NOMO-1 (cell line): ENCODE measurements at regions not wholly inside any gene's neighbourhood (a gene's known extent, or its start where the extent isn't known, plus 50 kb on each side); places are given as distances from the start of the nearest gene placed in this dataset.
A peak's percentile ranks its signal among the peaks of the same experiment; 100 is the strongest.

ENCODE experiments used
- DNase-seq, 2 experiments: peaks; one replicate each; lab custom pipeline; 2025; ENCODE audit not compliant: unreplicated experiment in 2 of 2; lab: John Stamatoyannopoulos, UW

- DNase-seq: no peak
Observed at GRCh38 chr1:214977700-214978374, 104.7 kb upstream of the KCNK2 start.

- DNase-seq: no peak
Observed at GRCh38 chr1:214979191-214979590, 103.3 kb upstream of the KCNK2 start.

GRCh38 chr1:214980921-214981320 lies 101.6 kb upstream of the KCNK2 start:
- DNase-seq: no peak

GRCh38 chr1:214983126-214983869 lies 99.2 kb upstream of the KCNK2 start:
- no peak for DNase-seq

- DNase-seq: no peak
Observed at GRCh38 chr1:214989341-214989740, 93.2 kb upstream of the KCNK2 start.

GRCh38 chr1:214990619-214991018 lies 91.9 kb upstream of the KCNK2 start:
- no peak for DNase-seq

- DNase-seq: no peak
Observed at GRCh38 chr1:214991691-214992315, 90.7 kb upstream of the KCNK2 start.

GRCh38 chr1:214993419-214993818 lies 89.1 kb upstream of the KCNK2 start:
- DNase-seq: no peak

GRCh38 chr1:214997685-214998084 lies 84.9 kb upstream of the KCNK2 start:
- DNase-seq: peak; percentile 36 to 56

GRCh38 chr1:215001419-215002021 lies 81.0 kb upstream of the KCNK2 start:
- peak; percentile 39 to 64 for DNase-seq

GRCh38 chr1:215002471-215002870 lies 80.1 kb upstream of the KCNK2 start:
- no peak for DNase-seq

GRCh38 chr1:215003686-215004085 lies 78.9 kb upstream of the KCNK2 start:
- DNase-seq: no peak

GRCh38 chr1:215004121-215004827 lies 78.3 kb upstream of the KCNK2 start:
- DNase-seq: no peak

- no peak for DNase-seq
Observed at GRCh38 chr1:215005078-215005477, 77.5 kb upstream of the KCNK2 start.

GRCh38 chr1:215005656-215006345 lies 76.7 kb upstream of the KCNK2 start:
- DNase-seq: no peak

GRCh38 chr1:215007880-215008279 lies 74.7 kb upstream of the KCNK2 start:
- DNase-seq: no peak

- DNase-seq: no peak
Observed at GRCh38 chr1:215018555-215018954, 64.0 kb upstream of the KCNK2 start.

- DNase-seq: no peak
Observed at GRCh38 chr1:215022204-215022603, 60.3 kb upstream of the KCNK2 start.

GRCh38 chr1:215022741-215023141 lies 59.8 kb upstream of the KCNK2 start:
- no peak for DNase-seq

- no peak for DNase-seq
Observed at GRCh38 chr1:215023155-215023832, 59.2 kb upstream of the KCNK2 start.
